Activated CD4-positive, CD25-positive, alpha-beta regulatory T cell treated with anti-CD3 and anti-CD28 coated beads, Interleukin-2, amount 50 U/mL, for 72 hours (primary cell): ENCODE measurements at regions not wholly inside any gene's neighbourhood (a gene's known extent, or its start where the extent isn't known, plus 50 kb on each side); places are given as distances from the start of the nearest gene placed in this dataset.
"Not testable (repeated sequence)": the region's sequence is repeated elsewhere in the genome, so short reads cannot be mapped to it uniquely, and the experiment has no call there.

Source experiments
- DNase-seq: peaks from one replicate; pipeline ENCODE4 v3.0.0; 2021

GRCh38 chr5:36392186-36392585 lies 90.5 kb upstream of the RANBP3L start:
- DNase-seq, result no peak

GRCh38 chr5:36392818-36393217 lies 91.1 kb upstream of the RANBP3L start:
- no peak for DNase-seq

GRCh38 chr5:36393656-36394428 lies 92.1 kb upstream of the RANBP3L start:
- DNase-seq, result no peak

GRCh38 chr5:36395260-36395659 lies 93.6 kb upstream of the RANBP3L start:
- DNase-seq, result no peak

- DNase-seq, result not testable (repeated sequence)
Observed at GRCh38 chr5:36395947-36396346, 94.2 kb upstream of the RANBP3L start.

GRCh38 chr5:36396640-36397039 lies 94.9 kb upstream of the RANBP3L start:
- no peak for DNase-seq

- no peak for DNase-seq
Observed at GRCh38 chr5:36397901-36398536, 96.3 kb upstream of the RANBP3L start.

- no peak for DNase-seq
Observed at GRCh38 chr5:36402512-36402906, 100.8 kb upstream of the RANBP3L start.

- no peak for DNase-seq
Observed at GRCh38 chr5:36403632-36404311, 102.1 kb upstream of the RANBP3L start.

GRCh38 chr5:36406023-36406422 lies 104.3 kb upstream of the RANBP3L start:
- DNase-seq, result no peak

GRCh38 chr5:36407396-36407795 lies 105.7 kb upstream of the RANBP3L start:
- no peak for DNase-seq

GRCh38 chr5:36409711-36410110 lies 108.0 kb upstream of the RANBP3L start:
- not testable (repeated sequence) for DNase-seq

- DNase-seq, result not testable (repeated sequence)
Observed at GRCh38 chr5:36410672-36411071, 109.0 kb upstream of the RANBP3L start.

GRCh38 chr5:36414869-36415282 lies 113.2 kb upstream of the RANBP3L start:
- DNase-seq, result no peak

GRCh38 chr5:36416605-36417004 lies 114.9 kb upstream of the RANBP3L start:
- DNase-seq, result no peak

- DNase-seq, result no peak
Observed at GRCh38 chr5:36417221-36417620, 115.5 kb upstream of the RANBP3L start.

GRCh38 chr5:36417668-36418067 lies 116.0 kb upstream of the RANBP3L start:
- DNase-seq, result no peak

GRCh38 chr5:36418152-36418979 lies 116.7 kb upstream of the RANBP3L start:
- DNase-seq, result no peak

- no peak for DNase-seq
Observed at GRCh38 chr5:36421256-36421655, 119.6 kb upstream of the RANBP3L start.

- no peak for DNase-seq
Observed at GRCh38 chr5:36422952-36423351, 121.2 kb upstream of the RANBP3L start.

GRCh38 chr5:36423578-36424307 lies 122.0 kb upstream of the RANBP3L start:
- DNase-seq, result no peak

GRCh38 chr5:36426070-36426469 lies 124.4 kb upstream of the RANBP3L start:
- not testable (repeated sequence) for DNase-seq
